ENCODE measurements at regions not wholly inside any gene's neighbourhood (a gene's known extent, or its start where the extent isn't known, plus 50 kb on each side); places are given as distances from the start of the nearest gene placed in this dataset.

DNA sequence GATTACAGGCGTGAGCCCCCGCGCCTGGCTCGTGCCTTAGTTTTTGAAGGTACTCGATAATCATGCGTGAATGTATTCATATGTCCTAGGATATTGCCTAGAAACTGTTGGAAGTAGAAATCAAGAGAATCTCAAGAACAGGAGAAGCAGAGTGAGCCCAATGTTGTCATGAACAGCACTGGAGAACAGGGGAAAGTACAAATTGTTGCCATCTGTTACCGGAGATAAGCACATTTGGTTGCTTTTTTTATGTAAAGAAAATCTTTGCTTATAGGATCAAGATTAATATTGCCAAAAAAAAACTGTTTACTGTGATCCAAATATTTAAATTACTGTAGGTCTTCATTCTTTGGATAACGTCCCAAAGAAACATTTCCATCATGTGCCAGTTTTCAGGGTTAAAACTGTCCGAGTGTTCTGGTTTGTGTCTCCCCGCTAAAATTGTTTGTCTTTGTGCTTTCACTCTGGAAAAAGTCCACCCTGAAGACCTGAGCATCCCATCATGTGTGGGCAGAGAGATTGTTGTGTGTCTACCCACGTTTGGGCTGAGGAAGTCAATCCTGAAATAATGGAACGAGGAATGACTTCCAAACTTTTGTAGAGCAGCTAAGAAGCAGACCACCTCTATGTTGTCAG, 95.7 kb upstream of the CELF2 start:
- H3K4me3 ChIP-seq (replicated peaks; ENCODE audit: low read depth, low read length), result no peak overlapping the region
- no peak for DNase-seq (ENCODE audit: extremely low read depth, low read depth)
- TF ChIP-seq, protein P1, sequence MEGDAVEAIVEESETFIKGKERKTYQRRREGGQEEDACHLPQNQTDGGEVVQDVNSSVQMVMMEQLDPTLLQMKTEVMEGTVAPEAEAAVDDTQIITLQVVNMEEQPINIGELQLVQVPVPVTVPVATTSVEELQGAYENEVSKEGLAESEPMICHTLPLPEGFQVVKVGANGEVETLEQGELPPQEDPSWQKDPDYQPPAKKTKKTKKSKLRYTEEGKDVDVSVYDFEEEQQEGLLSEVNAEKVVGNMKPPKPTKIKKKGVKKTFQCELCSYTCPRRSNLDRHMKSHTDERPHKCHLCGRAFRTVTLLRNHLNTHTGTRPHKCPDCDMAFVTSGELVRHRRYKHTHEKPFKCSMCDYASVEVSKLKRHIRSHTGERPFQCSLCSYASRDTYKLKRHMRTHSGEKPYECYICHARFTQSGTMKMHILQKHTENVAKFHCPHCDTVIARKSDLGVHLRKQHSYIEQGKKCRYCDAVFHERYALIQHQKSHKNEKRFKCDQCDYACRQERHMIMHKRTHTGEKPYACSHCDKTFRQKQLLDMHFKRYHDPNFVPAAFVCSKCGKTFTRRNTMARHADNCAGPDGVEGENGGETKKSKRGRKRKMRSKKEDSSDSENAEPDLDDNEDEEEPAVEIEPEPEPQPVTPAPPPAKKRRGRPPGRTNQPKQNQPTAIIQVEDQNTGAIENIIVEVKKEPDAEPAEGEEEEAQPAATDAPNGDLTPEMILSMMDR (IDR thresholded peaks at IDR 0.05; ENCODE audit: low read depth, low read length, missing control alignments), result no peak

DNA sequence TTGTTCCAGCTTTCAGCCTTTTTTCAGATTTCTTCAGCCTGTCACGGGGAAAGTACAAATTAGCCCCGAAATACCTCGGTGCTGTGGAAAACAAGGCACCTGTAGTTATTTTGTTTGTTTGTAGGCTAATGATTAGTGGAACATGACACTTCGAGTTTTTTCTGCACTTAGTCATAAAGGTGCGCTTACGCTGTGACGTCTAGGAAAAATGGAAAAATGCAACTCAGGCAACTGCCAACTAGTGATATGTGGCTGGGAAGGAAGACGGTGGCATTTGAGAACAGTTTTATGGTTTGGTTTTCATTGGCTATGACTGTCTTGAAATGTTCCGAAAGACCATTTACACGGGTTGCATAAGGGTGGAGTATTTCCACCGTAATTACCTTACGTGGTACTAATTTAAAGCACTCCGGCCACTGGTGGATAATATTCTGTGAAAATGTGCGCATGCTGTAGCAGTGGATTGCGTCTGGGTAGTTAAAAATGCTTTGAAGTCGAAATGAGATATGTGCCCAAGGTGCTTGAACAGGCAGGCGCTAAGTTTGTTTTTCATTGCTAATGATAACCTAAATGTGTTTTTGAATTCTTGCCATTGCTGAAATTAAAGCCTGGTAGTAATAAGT, 94.5 kb upstream of the CELF2 start:
- no peak overlapping the region for H3K4me3 ChIP-seq (replicated peaks; ENCODE audit: low read depth, low read length)
- DNase-seq (ENCODE audit: extremely low read depth, low read depth), result no peak
- TF ChIP-seq, protein P1 (IDR thresholded peaks at IDR 0.05; ENCODE audit: low read depth, low read length, missing control alignments), result no peak

- no peak for DNase-seq (ENCODE audit: extremely low read depth, low read depth)
- no peak overlapping the region for H3K4me3 ChIP-seq (replicated peaks; ENCODE audit: low read depth, low read length)
- TF ChIP-seq, protein P1 (IDR thresholded peaks at IDR 0.05; ENCODE audit: low read depth, low read length, missing control alignments), result no peak
Observed at GRCh38 chr10:10925667-10926066, 92.0 kb upstream of the CELF2 start.

DNA sequence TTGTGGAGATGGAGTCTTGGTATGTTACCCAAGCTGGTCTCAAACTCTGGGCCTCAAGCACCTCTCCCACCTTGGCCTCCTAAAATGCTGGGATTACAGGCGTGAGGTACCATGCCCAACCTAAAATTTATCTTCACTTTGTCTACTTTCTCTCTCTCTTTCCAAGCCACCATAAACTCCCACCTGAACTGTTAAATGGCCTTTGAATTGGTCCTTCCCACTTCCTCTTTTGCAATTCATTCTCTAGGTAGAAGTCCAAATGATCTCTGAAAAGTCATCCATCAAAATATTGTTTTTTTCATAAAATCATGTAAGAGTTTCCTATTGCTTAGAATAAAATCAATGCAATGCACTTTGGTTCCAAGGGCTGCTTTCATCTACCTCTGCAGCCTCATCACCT, 90.1 kb upstream of the CELF2 start:
- H3K4me3 ChIP-seq (replicated peaks; ENCODE audit: low read depth, low read length), result no peak overlapping the region
- TF ChIP-seq, protein P1 (IDR thresholded peaks at IDR 0.05; ENCODE audit: low read depth, low read length, missing control alignments), result no peak
- DNase-seq (ENCODE audit: extremely low read depth, low read depth), result no peak

DNA sequence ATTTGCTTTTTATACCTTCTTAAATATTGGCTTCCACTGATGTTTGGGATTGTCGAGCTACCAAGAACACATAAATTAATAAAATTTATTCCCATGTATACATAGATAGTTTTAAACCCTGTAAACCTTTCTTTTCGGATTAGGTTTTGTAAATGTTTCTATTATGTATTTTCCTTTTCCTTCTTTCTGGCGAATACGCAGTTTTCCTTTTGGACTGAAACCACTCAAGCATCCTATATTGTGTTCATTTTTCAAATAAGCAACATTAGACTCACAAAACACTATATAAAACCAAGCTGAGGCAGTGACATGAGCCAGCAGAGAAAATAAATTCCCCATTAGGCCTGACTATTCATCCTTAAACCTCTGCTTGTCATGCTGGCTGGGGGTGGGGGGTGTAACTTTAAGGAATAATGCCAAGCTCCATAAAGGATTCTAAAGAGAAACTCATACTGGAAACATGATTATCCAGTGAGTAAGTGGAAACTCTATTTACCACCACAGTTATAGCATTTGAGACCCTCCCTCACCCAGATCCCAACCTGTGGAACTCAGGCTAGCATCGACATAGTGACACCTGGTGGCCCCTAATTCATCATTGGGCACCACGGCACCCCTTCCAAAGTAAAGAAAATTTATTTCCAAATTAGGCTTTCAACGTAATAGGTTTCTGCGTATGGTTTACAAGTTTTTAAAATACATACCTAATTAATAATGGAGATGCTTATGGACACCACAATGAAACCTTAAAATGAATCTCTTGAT, 86.5 kb upstream of the CELF2 start:
- TF ChIP-seq, protein P1 (IDR thresholded peaks at IDR 0.05; ENCODE audit: low read depth, low read length, missing control alignments), result peak; percentile 6
- H3K4me3 ChIP-seq (replicated peaks; ENCODE audit: low read depth, low read length), result no peak overlapping the region
- DNase-seq (ENCODE audit: extremely low read depth, low read depth), result no peak

GRCh38 chr10:10935032-10935431, 82.6 kb upstream of the CELF2 start:
- DNase-seq (ENCODE audit: extremely low read depth, low read depth), result no peak
- no peak overlapping the region for H3K4me3 ChIP-seq (replicated peaks; ENCODE audit: low read depth, low read length)
- TF ChIP-seq, protein P1 (IDR thresholded peaks at IDR 0.05; ENCODE audit: low read depth, low read length, missing control alignments), result no peak
